CD4-positive, alpha-beta T cell treated with Interleukin-4 for 4 hours (primary cell): ENCODE measurements at regions not wholly inside any gene's neighbourhood (a gene's known extent, or its start where the extent isn't known, plus 50 kb on each side); places are given as distances from the start of the nearest gene placed in this dataset.

Source experiments
- DNase-seq: peaks from one replicate; pipeline ENCODE4 v3.0.0-alpha.2; 2020

DNA sequence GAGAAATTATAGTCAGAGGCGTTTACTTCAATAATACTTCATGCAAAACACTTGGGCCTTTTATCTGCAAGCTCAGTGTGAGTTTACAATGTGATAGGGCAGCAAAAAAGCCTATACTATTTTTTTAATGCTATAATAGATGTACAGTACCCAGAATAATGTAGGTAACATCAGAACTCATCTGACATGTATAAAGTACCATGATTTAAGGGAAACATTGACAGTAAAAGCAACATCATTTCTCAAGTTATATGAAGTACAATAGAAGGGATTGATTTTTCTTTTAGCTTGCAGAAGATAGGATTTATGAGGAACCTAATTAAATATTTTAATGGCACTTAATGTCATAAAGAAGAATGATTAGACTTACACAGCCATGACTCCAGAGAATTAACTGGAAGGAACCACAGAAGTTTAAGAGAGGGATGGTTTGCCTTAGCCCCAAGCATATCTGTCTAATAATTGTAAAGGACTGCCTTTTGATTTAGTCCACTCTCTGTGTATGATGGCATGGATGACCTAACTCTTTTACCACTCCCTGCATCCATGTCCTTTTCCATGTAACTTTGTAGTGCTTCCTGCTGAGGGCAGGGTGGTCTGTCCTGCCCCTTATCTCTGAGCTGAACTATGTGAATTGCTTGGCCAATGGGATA, 55.9 kb upstream of the MIS18BP1 start:
- DNase-seq, result no peak
